ENCODE measurements at regions not wholly inside any gene's neighbourhood (a gene's known extent, or its start where the extent isn't known, plus 50 kb on each side); places are given as distances from the start of the nearest gene placed in this dataset.

GRCh38 chr22:46029574-46030200 lies 52.7 kb upstream of the WNT7B start:
- Histone ChIP-seq H3K9me3 (ENCODE audit: insufficient read depth, low read length) (no peaks in the 10 kb centered on the region), H3K36me3 (replicated peaks; ENCODE audit: low read depth, low read length) (no peaks in the 10 kb centered on the region), H3K4me2 (ENCODE audit: low read length) (no peak overlapping the region), H2AFZ (ENCODE audit: low read depth, low read length) (no peak overlapping the region), H3K79me2 (ENCODE audit: low read length) (no peaks in the 10 kb centered on the region), H3K27ac (ENCODE audit: low read length) (no peak overlapping the region), H4K20me1 (ENCODE audit: insufficient read depth, low read length) (no peaks in the 10 kb centered on the region), H3K4me1 (ENCODE audit: low read length) (peaks cover 13% of the 10 kb centered on the region), H3K4me3 (ENCODE audit: low read length) (no peak overlapping the region), H3K27me3 (ENCODE audit: low read depth, low read length) (peaks cover 11% of the 10 kb centered on the region), H3K9ac (ENCODE audit: low read length) (no peak overlapping the region)
- no peak for TF ChIP-seq EZH2phosphoT487 (IDR thresholded peaks at IDR 0.05; ENCODE audit: low read depth)
- no peak for TF ChIP-seq CTCF (IDR thresholded peaks at IDR 0.05; ENCODE audit: low read depth, low read length)

- TF ChIP-seq CTCF (IDR thresholded peaks at IDR 0.05; ENCODE audit: low read depth, low read length) (no peak), EZH2phosphoT487 (IDR thresholded peaks at IDR 0.05; ENCODE audit: low read depth) (no peak)
- Histone ChIP-seq H3K9ac (ENCODE audit: low read length) (no peak overlapping the region), H3K27me3 (ENCODE audit: low read depth, low read length) (peaks cover 8% of the 10 kb centered on the region), H4K20me1 (ENCODE audit: insufficient read depth, low read length) (no peaks in the 10 kb centered on the region), H3K79me2 (ENCODE audit: low read length) (no peaks in the 10 kb centered on the region), H3K27ac (ENCODE audit: low read length) (no peak overlapping the region), H3K4me3 (ENCODE audit: low read length) (no peak overlapping the region), H2AFZ (ENCODE audit: low read depth, low read length) (no peak overlapping the region), H3K36me3 (replicated peaks; ENCODE audit: low read depth, low read length) (no peaks in the 10 kb centered on the region), H3K4me1 (ENCODE audit: low read length) (peaks cover 18% of the 10 kb centered on the region), H3K9me3 (ENCODE audit: insufficient read depth, low read length) (no peaks in the 10 kb centered on the region), H3K4me2 (ENCODE audit: low read length) (no peak overlapping the region)
These were observed 53.4 kb upstream of the WNT7B start for GRCh38 chr22:46030231-46030880.

- Histone ChIP-seq H3K36me3 (replicated peaks; ENCODE audit: low read depth, low read length) (no peaks in the 10 kb centered on the region), H4K20me1 (ENCODE audit: insufficient read depth, low read length) (no peaks in the 10 kb centered on the region), H3K9ac (ENCODE audit: low read length) (no peak overlapping the region), H3K4me2 (ENCODE audit: low read length) (no peak overlapping the region), H3K4me3 (ENCODE audit: low read length) (no peak overlapping the region), H2AFZ (ENCODE audit: low read depth, low read length) (no peak overlapping the region), H3K4me1 (ENCODE audit: low read length) (peaks cover 18% of the 10 kb centered on the region), H3K27me3 (ENCODE audit: low read depth, low read length) (peaks cover 3% of the 10 kb centered on the region), H3K79me2 (ENCODE audit: low read length) (no peaks in the 10 kb centered on the region; the same call in 1 of the 2 replicates), H3K27ac (ENCODE audit: low read length) (no peak overlapping the region), H3K9me3 (ENCODE audit: insufficient read depth, low read length) (no peaks in the 10 kb centered on the region)
- TF ChIP-seq CTCF (IDR thresholded peaks at IDR 0.05; ENCODE audit: low read depth, low read length) (no peak), EZH2phosphoT487 (IDR thresholded peaks at IDR 0.05; ENCODE audit: low read depth) (no peak)
These were observed 54.1 kb upstream of the WNT7B start for GRCh38 chr22:46031066-46031465.

- Histone ChIP-seq H3K36me3 (replicated peaks; ENCODE audit: low read depth, low read length) (no peaks in the 10 kb centered on the region), H3K9me3 (ENCODE audit: insufficient read depth, low read length) (no peaks in the 10 kb centered on the region), H3K27ac (ENCODE audit: low read length) (no peak overlapping the region), H3K79me2 (ENCODE audit: low read length) (peaks cover 4% of the 10 kb centered on the region; the same call in 1 of the 2 replicates), H3K9ac (ENCODE audit: low read length) (no peak overlapping the region), H3K27me3 (ENCODE audit: low read depth, low read length) (no peaks in the 10 kb centered on the region; the same call in 1 of the 2 replicates), H3K4me1 (ENCODE audit: low read length) (peaks cover 16% of the 10 kb centered on the region), H3K4me3 (ENCODE audit: low read length) (no peak overlapping the region), H2AFZ (ENCODE audit: low read depth, low read length) (no peak overlapping the region), H3K4me2 (ENCODE audit: low read length) (no peak overlapping the region), H4K20me1 (ENCODE audit: insufficient read depth, low read length) (no peaks in the 10 kb centered on the region)
- no peak for TF ChIP-seq CTCF (IDR thresholded peaks at IDR 0.05; ENCODE audit: low read depth, low read length)
- TF ChIP-seq EZH2phosphoT487 (IDR thresholded peaks at IDR 0.05; ENCODE audit: low read depth): no peak
These were observed 54.6 kb upstream of the WNT7B start for GRCh38 chr22:46031557-46031956.
